KMS-11 (cell line): ENCODE measurements at regions not wholly inside any gene's neighbourhood (a gene's known extent, or its start where the extent isn't known, plus 50 kb on each side); places are given as distances from the start of the nearest gene placed in this dataset.
"Not testable (repeated sequence)": the region's sequence is repeated elsewhere in the genome, so short reads cannot be mapped to it uniquely, and the experiment has no call there.

ENCODE experiments used
- H2AFZ ChIP-seq: fragments of 200-600 bp; sonication (generic); 2 replicates; pipeline ENCODE4 v1.6.1; 2016; ENCODE audit warnings: antibody characterized with exemption, mixed run types, low read depth
- H3K27ac ChIP-seq: fragments of 200-600 bp; sonication (generic); 2 replicates; pipeline ENCODE4 v1.6.1; 2016; ENCODE audit warnings: mild to moderate bottlenecking, mixed run types
- H3K27me3 ChIP-seq: fragments of 200-600 bp; sonication (generic); 2 replicates; pipeline ENCODE4 v1.6.1; 2017; ENCODE audit warnings: mild to moderate bottlenecking, low read depth, mixed run types, moderate library complexity; ENCODE audit not compliant: insufficient read depth
- H3K36me3 ChIP-seq: fragments of 200-600 bp; sonication (generic); 2 replicates; pipeline ENCODE4 v1.6.1; 2017; ENCODE audit warnings: mild to moderate bottlenecking, mixed run types; ENCODE audit not compliant: insufficient read depth
- H3K4me1 ChIP-seq: fragments of 200-600 bp; sonication (generic); 2 replicates; pipeline ENCODE4 v1.6.1; 2016; ENCODE audit warnings: mild to moderate bottlenecking, low read depth, mixed run types; ENCODE audit not compliant: poor library complexity, severe bottlenecking
- H3K4me2 ChIP-seq: fragments of 200-600 bp; sonication (generic); 2 replicates; pipeline ENCODE4 v1.7.0; 2016; ENCODE audit warnings: mild to moderate bottlenecking, mixed run types
- H3K4me3 ChIP-seq: fragments of 200-600 bp; sonication (generic); IDR thresholded peaks from 2 replicates; pipeline ENCODE4 v1.6.1; 2017; ENCODE audit warnings: low read depth, low read length, mixed read lengths; ENCODE audit not compliant: insufficient read depth
- H3K79me2 ChIP-seq: fragments of 200-600 bp; sonication (generic); 2 replicates; pipeline ENCODE4 v1.6.1; 2016; ENCODE audit warnings: low read depth, mixed run types; ENCODE audit not compliant: insufficient read depth
- H3K9ac ChIP-seq: fragments of 200-600 bp; sonication (generic); 2 replicates; pipeline ENCODE4 v1.6.1; 2016; ENCODE audit warnings: mild to moderate bottlenecking, mixed run types
- H4K20me1 ChIP-seq: fragments of 200-600 bp; sonication (generic); 2 replicates; pipeline ENCODE4 v1.6.1; 2016; ENCODE audit warnings: mild to moderate bottlenecking, mixed run types; ENCODE audit not compliant: insufficient read depth
- TF ChIP-seq, protein P1 (sequence below): fragments of 200-600 bp; sonication (generic); conservative IDR thresholded peaks from 2 replicates; pipeline ENCODE4 v1.6.1; 2017; ENCODE audit warnings: low read depth, mild to moderate bottlenecking, antibody characterized with exemption, low read length, moderate library complexity, mixed read lengths

GRCh38 chr2:39583781-39584180 is 81.9 kb upstream of the TMEM178A start:
- Histone ChIP-seq H4K20me1 (no peaks in the 10 kb centered on the region), H3K4me3 (no peak overlapping the region), H3K4me1 (no peaks in the 10 kb centered on the region), H3K27ac (no peak overlapping the region), H3K9ac (no peak overlapping the region), H3K27me3 (no peaks in the 10 kb centered on the region), H3K36me3 (no peaks in the 10 kb centered on the region), H3K79me2 (no peaks in the 10 kb centered on the region), H3K4me2 (no peak overlapping the region), H2AFZ (no peak overlapping the region)
- TF ChIP-seq, protein P1, sequence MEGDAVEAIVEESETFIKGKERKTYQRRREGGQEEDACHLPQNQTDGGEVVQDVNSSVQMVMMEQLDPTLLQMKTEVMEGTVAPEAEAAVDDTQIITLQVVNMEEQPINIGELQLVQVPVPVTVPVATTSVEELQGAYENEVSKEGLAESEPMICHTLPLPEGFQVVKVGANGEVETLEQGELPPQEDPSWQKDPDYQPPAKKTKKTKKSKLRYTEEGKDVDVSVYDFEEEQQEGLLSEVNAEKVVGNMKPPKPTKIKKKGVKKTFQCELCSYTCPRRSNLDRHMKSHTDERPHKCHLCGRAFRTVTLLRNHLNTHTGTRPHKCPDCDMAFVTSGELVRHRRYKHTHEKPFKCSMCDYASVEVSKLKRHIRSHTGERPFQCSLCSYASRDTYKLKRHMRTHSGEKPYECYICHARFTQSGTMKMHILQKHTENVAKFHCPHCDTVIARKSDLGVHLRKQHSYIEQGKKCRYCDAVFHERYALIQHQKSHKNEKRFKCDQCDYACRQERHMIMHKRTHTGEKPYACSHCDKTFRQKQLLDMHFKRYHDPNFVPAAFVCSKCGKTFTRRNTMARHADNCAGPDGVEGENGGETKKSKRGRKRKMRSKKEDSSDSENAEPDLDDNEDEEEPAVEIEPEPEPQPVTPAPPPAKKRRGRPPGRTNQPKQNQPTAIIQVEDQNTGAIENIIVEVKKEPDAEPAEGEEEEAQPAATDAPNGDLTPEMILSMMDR: no peak

DNA sequence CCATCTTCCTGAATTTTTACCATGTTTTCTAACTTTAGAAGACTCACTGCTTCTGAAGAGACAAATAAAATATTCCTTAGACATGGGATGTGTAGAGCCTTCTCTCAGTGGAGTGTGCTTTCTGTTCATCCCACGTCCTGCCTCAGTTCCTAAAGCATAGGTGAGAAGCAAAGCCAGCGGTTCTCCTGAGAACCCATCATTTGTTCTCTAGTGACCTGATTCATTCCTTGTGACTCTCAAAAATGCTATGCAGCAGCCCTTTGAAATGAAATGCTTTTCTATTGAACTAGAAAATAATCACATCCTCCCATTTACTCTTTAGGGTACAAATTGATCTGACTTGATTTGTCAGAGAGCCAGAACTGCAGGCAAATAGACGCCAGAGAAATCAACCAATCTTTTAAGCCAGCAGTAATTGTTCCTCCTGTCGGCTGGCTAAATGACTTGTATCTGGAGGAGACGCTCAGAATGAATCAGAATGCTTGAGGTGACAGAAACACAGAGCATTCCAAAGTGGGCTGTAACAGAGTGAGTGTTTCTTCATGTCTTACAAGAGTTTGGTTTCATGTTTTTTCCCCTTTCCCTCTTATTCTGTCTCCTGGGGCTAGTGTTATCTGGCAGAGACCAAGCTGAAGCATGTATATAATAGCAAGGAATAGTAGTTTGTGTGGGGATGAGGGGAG is 81.3 kb upstream of the TMEM178A start:
- Histone ChIP-seq H3K36me3 (no peaks in the 10 kb centered on the region), H2AFZ (no peak overlapping the region), H3K9ac (no peak overlapping the region), H3K4me2 (no peak overlapping the region), H3K27ac (no peak overlapping the region), H3K79me2 (no peaks in the 10 kb centered on the region), H3K4me3 (no peak overlapping the region), H4K20me1 (no peaks in the 10 kb centered on the region), H3K27me3 (no peaks in the 10 kb centered on the region), H3K4me1 (no peaks in the 10 kb centered on the region)
- TF ChIP-seq, protein P1: no peak

- not testable (repeated sequence) for H3K4me2 ChIP-seq, H3K36me3 ChIP-seq, H3K27me3 ChIP-seq, H3K4me1 ChIP-seq, H3K79me2 ChIP-seq, H3K27ac ChIP-seq, H4K20me1 ChIP-seq, H3K9ac ChIP-seq, H3K4me3 ChIP-seq, H2AFZ ChIP-seq
Observed at GRCh38 chr2:39585531-39585930, 80.2 kb upstream of the TMEM178A start.

- H4K20me1 ChIP-seq: no peaks in the 10 kb centered on the region
- no peak overlapping the region for H3K4me2 ChIP-seq
- H3K9ac ChIP-seq: no peak overlapping the region
- H3K4me1 ChIP-seq: no peaks in the 10 kb centered on the region
- no peak overlapping the region for H2AFZ ChIP-seq
- H3K27ac ChIP-seq: no peak overlapping the region
- H3K36me3 ChIP-seq: no peaks in the 10 kb centered on the region
- TF ChIP-seq, protein P1: no peak
- H3K4me3 ChIP-seq: no peak overlapping the region
- no peaks in the 10 kb centered on the region for H3K79me2 ChIP-seq
- H3K27me3 ChIP-seq: no peaks in the 10 kb centered on the region
Observed at GRCh38 chr2:39587168-39587567, 78.5 kb upstream of the TMEM178A start.

GRCh38 chr2:39587641-39588040 is 78.1 kb upstream of the TMEM178A start:
- Histone ChIP-seq H3K79me2 (no peaks in the 10 kb centered on the region), H3K4me3 (no peak overlapping the region), H4K20me1 (no peaks in the 10 kb centered on the region), H3K4me2 (no peak overlapping the region), H3K27ac (no peak overlapping the region), H3K36me3 (no peaks in the 10 kb centered on the region), H2AFZ (no peak overlapping the region), H3K9ac (no peak overlapping the region), H3K27me3 (no peaks in the 10 kb centered on the region), H3K4me1 (no peaks in the 10 kb centered on the region)
- TF ChIP-seq, protein P1: no peak
